MM.1S (cell line): ENCODE measurements at regions not wholly inside any gene's neighbourhood (a gene's known extent, or its start where the extent isn't known, plus 50 kb on each side); places are given as distances from the start of the nearest gene placed in this dataset.

Experiments used
- DNase-seq: peaks from one replicate; pipeline ENCODE4 v3.0.0-alpha.2; 2015
- H2AFZ ChIP-seq: fragments of 300-600 bp; sonication (generic); 2 replicates; pipeline ENCODE4 v1.6.0; 2016; ENCODE audit warnings: antibody characterized with exemption, low read length
- H3F3A ChIP-seq: fragments of 300-600 bp; sonication (generic); 2 replicates; pipeline ENCODE4 v1.6.1; 2016; ENCODE audit warnings: mild to moderate bottlenecking, antibody characterized with exemption, low read length, moderate library complexity, mixed read lengths; ENCODE audit not compliant: insufficient read depth
- H3K27ac ChIP-seq: fragments of 300-600 bp; sonication (generic); 2 replicates; pipeline ENCODE4 v1.5.1; 2016; ENCODE audit warnings: mild to moderate bottlenecking, low read length
- H3K27me3 ChIP-seq: fragments of 300-600 bp; sonication (generic); replicated peaks from 2 replicates; pipeline ENCODE4 v1.6.0; 2016; ENCODE audit warnings: low read length; ENCODE audit not compliant: insufficient read depth
- H3K36me3 ChIP-seq: fragments of 300-600 bp; sonication (generic); replicated peaks from 2 replicates; pipeline ENCODE4 v1.6.1; 2016; ENCODE audit warnings: mild to moderate bottlenecking, low read length, mixed read lengths; ENCODE audit not compliant: insufficient read depth
- H3K4me1 ChIP-seq: fragments of 300-600 bp; sonication (generic); 2 replicates; pipeline ENCODE4 v1.6.1; 2016; ENCODE audit warnings: low read length, mixed read lengths
- H3K4me2 ChIP-seq: fragments of 300-600 bp; sonication (generic); 2 replicates; pipeline ENCODE4 v1.6.0; 2016; ENCODE audit warnings: low read depth, low read length
- H3K4me3 ChIP-seq: fragments of 300-600 bp; sonication (generic); 2 replicates; pipeline ENCODE4 v1.5.1; 2016; ENCODE audit warnings: low read length, mixed read lengths
- H3K79me2 ChIP-seq: fragments of 300-600 bp; sonication (generic); 2 replicates; pipeline ENCODE4 v1.6.1; 2016; ENCODE audit warnings: mixed run types, low read length, mixed read lengths
- H3K9ac ChIP-seq: fragments of 300-600 bp; sonication (generic); 2 replicates; pipeline ENCODE4 v1.6.1; 2016; ENCODE audit warnings: low read length, mixed read lengths
- H3K9me2 ChIP-seq: fragments of 300-600 bp; sonication (generic); replicated peaks from 2 replicates; pipeline ENCODE4 v1.6.1; 2016; ENCODE audit warnings: mild to moderate bottlenecking, low read length, mixed read lengths; ENCODE audit not compliant: insufficient read depth
- H3K9me3 ChIP-seq: fragments of 300-600 bp; sonication (generic); replicated peaks from 2 replicates; pipeline ENCODE4 v1.6.1; 2016; ENCODE audit warnings: mild to moderate bottlenecking, low read length, mixed read lengths; ENCODE audit not compliant: insufficient read depth
- H4K20me1 ChIP-seq: fragments of 300-600 bp; sonication (generic); 2 replicates; pipeline ENCODE4 v1.6.1; 2016; ENCODE audit warnings: mild to moderate bottlenecking, low read length, moderate library complexity, mixed read lengths; ENCODE audit not compliant: insufficient read depth
- EZH2 ChIP-seq: fragments of 300-600 bp; sonication (generic); optimal IDR thresholded peaks from 2 replicates; pipeline ENCODE3; 2017; ENCODE audit warnings: low read depth, mild to moderate bottlenecking, antibody characterized with exemption, low read length, mixed read lengths
- EZH2phosphoT487 ChIP-seq: fragments of 300-600 bp; sonication (generic); IDR thresholded peaks from 2 replicates; pipeline ENCODE4 v1.6.1; 2018; ENCODE audit warnings: antibody characterized with exemption, low read length
- TF ChIP-seq, protein P1 (sequence below): fragments of 300-600 bp; sonication (generic); IDR thresholded peaks from 2 replicates; pipeline ENCODE4 v1.5.1; 2016; ENCODE audit warnings: antibody characterized with exemption, low read length, mixed read lengths

DNA sequence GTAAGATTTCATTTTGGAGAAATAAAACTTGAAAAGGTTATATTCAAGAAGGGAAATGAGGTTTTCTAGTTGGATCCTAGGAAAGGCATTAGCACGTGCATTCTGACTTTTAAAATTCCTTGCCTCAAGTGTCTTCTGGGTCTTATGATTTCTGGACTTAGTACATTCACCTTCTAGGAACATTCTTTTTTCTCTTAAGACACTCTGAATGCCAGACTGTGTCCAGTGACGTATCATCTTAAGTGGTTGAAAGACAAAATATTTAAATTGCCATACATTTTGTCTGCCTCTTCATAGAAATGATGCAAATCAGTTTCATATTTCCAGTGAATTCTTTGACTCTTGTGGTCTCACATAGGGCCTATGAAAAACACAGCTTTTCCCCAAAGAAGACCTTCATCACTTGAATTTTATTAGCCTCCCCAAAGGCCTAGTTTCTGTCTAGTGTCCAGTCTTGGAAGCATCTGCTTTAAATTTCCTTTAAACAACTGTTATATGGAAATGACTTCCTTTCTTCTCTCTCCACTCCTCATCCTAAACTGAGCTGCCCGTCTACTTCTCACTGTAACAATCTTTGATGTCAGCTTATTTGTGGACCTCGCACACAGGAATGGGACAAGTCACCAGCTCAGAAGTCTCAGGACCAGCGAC, 187.2 kb downstream of the HLX start:
- DNase-seq, result no peak
- Histone ChIP-seq H3K79me2 (no peaks in the 10 kb centered on the region), H3K4me2 (no peak overlapping the region), H3K4me1 (no peaks in the 10 kb centered on the region), H3K4me3 (no peak overlapping the region), H3K27me3 (no peaks in the 10 kb centered on the region), H3K27ac (no peak overlapping the region), H3F3A (no peaks in the 10 kb centered on the region), H3K9ac (no peak overlapping the region), H3K9me2 (no peaks in the 10 kb centered on the region), H3K36me3 (no peaks in the 10 kb centered on the region), H3K9me3 (no peaks in the 10 kb centered on the region), H2AFZ (no peak overlapping the region), H4K20me1 (no peaks in the 10 kb centered on the region)
- TF ChIP-seq EZH2 (no peak), EZH2phosphoT487 (no peak)
- TF ChIP-seq, protein P1, sequence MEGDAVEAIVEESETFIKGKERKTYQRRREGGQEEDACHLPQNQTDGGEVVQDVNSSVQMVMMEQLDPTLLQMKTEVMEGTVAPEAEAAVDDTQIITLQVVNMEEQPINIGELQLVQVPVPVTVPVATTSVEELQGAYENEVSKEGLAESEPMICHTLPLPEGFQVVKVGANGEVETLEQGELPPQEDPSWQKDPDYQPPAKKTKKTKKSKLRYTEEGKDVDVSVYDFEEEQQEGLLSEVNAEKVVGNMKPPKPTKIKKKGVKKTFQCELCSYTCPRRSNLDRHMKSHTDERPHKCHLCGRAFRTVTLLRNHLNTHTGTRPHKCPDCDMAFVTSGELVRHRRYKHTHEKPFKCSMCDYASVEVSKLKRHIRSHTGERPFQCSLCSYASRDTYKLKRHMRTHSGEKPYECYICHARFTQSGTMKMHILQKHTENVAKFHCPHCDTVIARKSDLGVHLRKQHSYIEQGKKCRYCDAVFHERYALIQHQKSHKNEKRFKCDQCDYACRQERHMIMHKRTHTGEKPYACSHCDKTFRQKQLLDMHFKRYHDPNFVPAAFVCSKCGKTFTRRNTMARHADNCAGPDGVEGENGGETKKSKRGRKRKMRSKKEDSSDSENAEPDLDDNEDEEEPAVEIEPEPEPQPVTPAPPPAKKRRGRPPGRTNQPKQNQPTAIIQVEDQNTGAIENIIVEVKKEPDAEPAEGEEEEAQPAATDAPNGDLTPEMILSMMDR, result no peak

DNA sequence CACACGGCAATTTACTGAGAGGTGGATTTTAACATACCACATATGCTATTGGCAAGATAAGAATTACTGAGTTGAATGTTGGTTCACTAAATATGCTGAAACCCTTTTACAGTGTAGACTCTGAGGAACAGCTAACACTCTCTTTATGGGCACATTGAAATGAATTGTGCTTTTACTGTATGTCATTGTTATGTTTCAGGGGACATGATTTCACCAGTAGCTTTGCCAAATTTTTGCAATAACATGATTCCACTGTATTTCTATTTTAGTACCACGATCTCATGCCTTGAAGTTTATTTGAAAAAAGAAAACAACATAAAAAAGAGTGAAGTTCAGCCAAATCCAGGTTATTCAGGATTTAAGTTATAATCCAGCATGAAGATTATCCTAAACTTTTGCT, 188.5 kb downstream of the HLX start:
- no peak overlapping the region for H3K27ac ChIP-seq
- H3K27me3 ChIP-seq, result no peaks in the 10 kb centered on the region
- no peak overlapping the region for H2AFZ ChIP-seq
- H3K9me2 ChIP-seq, result no peaks in the 10 kb centered on the region
- H3K4me1 ChIP-seq, result no peaks in the 10 kb centered on the region
- H4K20me1 ChIP-seq, result no peaks in the 10 kb centered on the region
- H3K4me2 ChIP-seq, result no peak overlapping the region
- H3F3A ChIP-seq, result no peaks in the 10 kb centered on the region
- TF ChIP-seq, protein P1, result no peak
- TF ChIP-seq EZH2phosphoT487, result no peak
- TF ChIP-seq EZH2, result no peak
- no peaks in the 10 kb centered on the region for H3K79me2 ChIP-seq
- no peak overlapping the region for H3K4me3 ChIP-seq
- H3K9me3 ChIP-seq, result no peaks in the 10 kb centered on the region
- DNase-seq, result no peak
- H3K9ac ChIP-seq, result no peak overlapping the region
- no peaks in the 10 kb centered on the region for H3K36me3 ChIP-seq

DNA sequence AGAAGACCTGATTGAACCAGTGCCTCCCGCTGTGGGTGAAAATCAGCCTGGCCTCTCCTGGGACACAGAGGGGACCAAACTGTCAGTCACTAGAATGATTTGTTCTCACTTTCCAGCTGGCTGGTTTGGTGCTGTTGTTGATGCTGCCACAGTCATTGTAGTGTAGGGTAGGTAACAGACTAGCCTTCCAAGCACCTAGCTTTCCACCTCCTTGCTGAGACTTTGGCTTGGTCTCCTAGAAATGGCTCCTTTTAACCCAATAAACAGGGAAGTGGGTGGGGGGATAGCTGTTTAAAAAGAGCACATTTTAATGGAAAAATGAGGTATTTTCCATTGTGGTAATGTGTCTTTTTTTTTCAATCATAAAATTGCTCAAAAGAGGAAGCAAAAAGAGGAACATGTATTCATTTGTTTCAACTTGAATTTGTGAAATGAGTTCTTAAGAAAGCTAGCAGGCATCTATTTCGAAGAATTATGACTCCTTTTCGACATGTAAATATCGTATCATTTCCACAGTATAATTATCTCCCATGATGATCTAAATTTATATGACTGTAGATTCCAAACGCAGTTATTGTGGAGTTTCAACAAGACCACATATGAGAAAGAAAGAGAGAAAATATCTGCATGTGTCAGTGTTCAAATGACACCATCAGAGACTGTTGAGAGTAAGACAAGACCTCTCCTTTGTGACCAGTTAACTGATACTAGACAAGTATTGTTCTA, 190.1 kb downstream of the HLX start:
- Histone ChIP-seq H3F3A (no peaks in the 10 kb centered on the region), H3K27ac (no peak overlapping the region), H3K79me2 (no peaks in the 10 kb centered on the region), H3K9me2 (no peaks in the 10 kb centered on the region), H3K9me3 (no peaks in the 10 kb centered on the region), H3K27me3 (no peaks in the 10 kb centered on the region), H2AFZ (no peak overlapping the region), H4K20me1 (no peaks in the 10 kb centered on the region), H3K4me2 (no peak overlapping the region), H3K36me3 (no peaks in the 10 kb centered on the region), H3K9ac (no peak overlapping the region), H3K4me3 (no peak overlapping the region), H3K4me1 (no peaks in the 10 kb centered on the region)
- TF ChIP-seq EZH2 (no peak), EZH2phosphoT487 (no peak)
- TF ChIP-seq, protein P1, result no peak
- no peak for DNase-seq
